ENCODE measurements at regions not wholly inside any gene's neighbourhood (a gene's known extent, or its start where the extent isn't known, plus 50 kb on each side); places are given as distances from the start of the nearest gene placed in this dataset.
A peak's percentile ranks its signal among the peaks of the same experiment; 100 is the strongest.

DNA sequence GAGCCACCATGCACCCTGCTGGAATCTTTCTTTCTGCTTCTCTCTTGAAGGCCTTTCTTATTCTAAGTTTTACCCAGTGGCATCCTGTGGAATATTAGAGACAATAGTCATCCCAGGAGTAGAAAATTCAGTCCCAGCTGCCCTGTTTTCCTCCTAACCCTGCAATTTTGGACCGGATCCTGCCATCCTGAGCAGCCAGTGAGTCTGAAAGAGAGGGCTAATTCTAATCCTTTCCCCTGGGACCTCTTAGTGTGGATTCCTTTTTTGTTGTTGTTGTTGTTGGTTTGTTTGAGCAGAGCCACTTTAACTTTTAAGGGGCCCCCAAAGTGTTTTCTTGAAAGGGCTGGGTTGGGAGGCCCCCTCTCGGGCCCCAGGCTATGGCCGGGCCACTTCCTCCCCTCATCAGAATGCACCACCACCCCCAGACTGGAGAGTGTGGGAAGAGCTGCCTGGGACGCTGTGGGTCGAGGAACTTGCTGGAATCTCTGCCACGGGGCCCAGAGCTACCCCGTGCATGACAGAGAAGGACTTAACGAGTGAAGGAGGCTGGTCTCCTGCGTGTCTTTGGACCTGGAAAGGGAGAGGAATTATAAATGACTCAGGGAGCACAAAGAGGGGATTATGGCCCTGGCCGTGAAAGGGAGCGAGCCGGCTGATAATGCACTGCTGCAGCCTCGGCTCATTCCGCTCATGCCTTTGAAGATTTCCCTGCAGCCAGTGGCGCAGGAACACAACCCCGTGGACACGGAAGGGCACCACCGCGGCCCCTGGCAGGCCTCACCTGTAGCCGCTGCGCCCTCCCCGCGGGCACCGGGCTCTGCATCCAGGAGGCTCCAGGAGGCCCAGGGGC, 81.0 kb upstream of the AKT3 start:
- Histone ChIP-seq H3K4me3 (ENCODE audit: low read length) (no peak overlapping the region), H3K27ac (ENCODE audit: low read depth, low read length) (no peak overlapping the region), H3K4me1 (ENCODE audit: insufficient read depth, low read length) (no peaks in the 10 kb centered on the region), H3K36me3 (ENCODE audit: insufficient read depth, low read length) (no peaks in the 10 kb centered on the region), H3K9me3 (ENCODE audit: low read length) (no peaks in the 10 kb centered on the region), H3K27me3 (ENCODE audit: insufficient read depth, low read length, poor library complexity, severe bottlenecking) (no peaks in the 10 kb centered on the region)
- CTCF ChIA-PET: no interaction called here
- Mint-ChIP-seq H3K36me3 (peaks cover 0 to 3% (median 0%) of the 10 kb centered on the region in 3 donors), H3K4me1 (no peaks in the 10 kb centered on the region), H3K27ac (no peak overlapping the region), H3K4me3 (peak overlapping the region in 1 of 7 donors; percentile 63), H3K27me3 (peaks cover 13 to 41% of the 10 kb centered on the region in 2 donors), H3K9me3 (peaks cover 7 to 13% (median 11%) of the 10 kb centered on the region in 5 donors)
- no peak for DNase-seq
- POLR2A ChIA-PET: no interaction called here

DNA sequence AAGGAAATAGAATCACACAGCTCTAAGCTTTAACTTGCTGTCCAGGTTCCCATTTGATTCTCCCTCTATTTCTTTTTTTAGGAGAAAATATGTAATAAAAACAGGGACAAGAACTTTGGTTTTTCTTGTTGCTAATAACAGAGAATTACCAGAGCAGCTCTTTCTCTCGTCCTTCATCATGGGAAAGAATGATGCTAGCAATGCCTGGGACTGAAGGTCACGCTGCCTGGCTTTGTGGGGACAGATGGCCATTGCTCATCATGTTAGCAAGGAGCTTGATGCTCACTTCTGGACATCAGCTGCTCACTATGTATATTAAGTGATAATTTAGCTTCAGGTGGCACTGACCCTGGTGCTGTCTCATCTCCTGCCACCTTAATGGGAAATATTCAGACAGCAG, 77.3 kb upstream of the AKT3 start:
- CTCF ChIA-PET: no interaction called here
- DNase-seq: no peak
- Mint-ChIP-seq H3K27ac (no peak overlapping the region), H3K36me3 (peaks cover 0 to 2% (median 0%) of the 10 kb centered on the region in 3 donors), H3K4me3 (no peak overlapping the region), H3K9me3 (peaks cover 0 to 2% (median 0%) of the 10 kb centered on the region in 5 donors), H3K4me1 (no peaks in the 10 kb centered on the region), H3K27me3 (peaks cover 6 to 32% of the 10 kb centered on the region in 2 donors)
- Histone ChIP-seq H3K27ac (ENCODE audit: low read depth, low read length) (no peak overlapping the region), H3K36me3 (ENCODE audit: insufficient read depth, low read length) (no peaks in the 10 kb centered on the region), H3K4me3 (ENCODE audit: low read length) (no peak overlapping the region), H3K9me3 (ENCODE audit: low read length) (no peaks in the 10 kb centered on the region), H3K27me3 (ENCODE audit: insufficient read depth, low read length, poor library complexity, severe bottlenecking) (no peaks in the 10 kb centered on the region), H3K4me1 (ENCODE audit: insufficient read depth, low read length) (no peaks in the 10 kb centered on the region)
- POLR2A ChIA-PET: no interaction called here

DNA sequence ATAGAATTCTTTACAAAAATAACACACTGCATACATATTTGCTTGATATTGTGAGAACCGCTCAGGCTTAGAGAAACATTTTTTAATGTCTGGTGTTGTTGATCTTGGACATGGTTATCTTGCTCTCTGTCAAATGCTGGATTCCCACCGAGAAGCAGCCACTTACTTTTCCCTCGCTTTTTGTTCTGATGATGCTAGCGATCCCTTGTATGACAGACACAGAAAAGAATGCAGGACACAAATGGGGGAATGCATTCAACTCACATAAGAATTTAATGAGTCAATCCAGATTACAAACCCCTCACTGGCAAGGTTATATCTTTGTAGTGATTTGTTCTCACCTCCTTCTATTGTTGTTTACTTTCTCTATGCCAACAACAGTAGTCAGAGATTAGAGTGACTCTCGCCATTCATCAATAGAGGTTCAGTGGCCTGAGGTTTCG, 76.8 kb upstream of the AKT3 start:
- H3K27ac ChIP-seq (ENCODE audit: low read depth, low read length): no peak overlapping the region

DNA sequence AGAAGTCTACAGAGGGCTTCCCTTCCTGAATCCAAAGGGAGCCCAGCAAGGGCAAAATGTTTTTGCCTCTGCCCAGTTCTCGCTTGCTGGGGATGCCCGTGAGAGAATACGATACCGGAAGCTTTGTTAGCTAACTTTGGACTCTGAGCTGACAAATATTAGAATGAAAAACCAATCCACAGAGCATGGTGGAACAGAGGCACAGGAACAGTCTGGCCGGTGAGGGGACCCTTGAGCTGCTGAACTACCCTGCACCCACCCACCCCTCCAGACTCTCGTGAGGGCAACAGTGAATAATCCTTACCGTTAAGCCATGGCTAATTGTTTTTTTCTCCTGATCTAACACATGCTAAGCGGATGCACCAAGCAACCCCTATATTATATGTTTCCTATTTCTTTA, 76.3 kb upstream of the AKT3 start:
- Histone ChIP-seq H3K4me1 (ENCODE audit: insufficient read depth, low read length) (no peaks in the 10 kb centered on the region), H3K4me3 (ENCODE audit: low read length) (no peak overlapping the region), H3K27ac (ENCODE audit: low read depth, low read length) (no peak overlapping the region), H3K9me3 (ENCODE audit: low read length) (no peaks in the 10 kb centered on the region), H3K27me3 (ENCODE audit: insufficient read depth, low read length, poor library complexity, severe bottlenecking) (no peaks in the 10 kb centered on the region), H3K36me3 (ENCODE audit: insufficient read depth, low read length) (no peaks in the 10 kb centered on the region)
- H3K27me3 Mint-ChIP-seq: peaks cover 6 to 37% of the 10 kb centered on the region in 2 donors
- peaks cover 0 to 2% (median 0%) of the 10 kb centered on the region in 3 donors for H3K36me3 Mint-ChIP-seq
- no peak overlapping the region for H3K27ac Mint-ChIP-seq
- no peaks in the 10 kb centered on the region for H3K4me1 Mint-ChIP-seq
- ChIA-PET POLR2A (no interaction called here), CTCF (no interaction called here)
- H3K9me3 Mint-ChIP-seq: peaks cover 0 to 2% (median 0%) of the 10 kb centered on the region in 5 donors
- H3K4me3 Mint-ChIP-seq: no peak overlapping the region
- no peak for DNase-seq

More for the DNA sequence above, 76.8 kb upstream of the AKT3 start:
- H3K36me3 Mint-ChIP-seq: peaks cover 0 to 2% (median 0%) of the 10 kb centered on the region in 3 donors
- DNase-seq: no peak
- H3K4me3 Mint-ChIP-seq: no peak overlapping the region
- ChIA-PET CTCF (no interaction called here), POLR2A (no interaction called here)
- H3K4me1 Mint-ChIP-seq: no peaks in the 10 kb centered on the region
- no peak overlapping the region for H3K4me3 ChIP-seq (ENCODE audit: low read length)
- H3K27me3 Mint-ChIP-seq: peaks cover 6 to 34% of the 10 kb centered on the region in 2 donors
- H3K36me3 ChIP-seq (ENCODE audit: insufficient read depth, low read length): no peaks in the 10 kb centered on the region
- no peak overlapping the region for H3K27ac Mint-ChIP-seq
- H3K27me3 ChIP-seq (ENCODE audit: insufficient read depth, low read length, poor library complexity, severe bottlenecking): no peaks in the 10 kb centered on the region
- H3K4me1 ChIP-seq (ENCODE audit: insufficient read depth, low read length): no peaks in the 10 kb centered on the region
- peaks cover 0 to 2% (median 0%) of the 10 kb centered on the region in 5 donors for H3K9me3 Mint-ChIP-seq
- no peaks in the 10 kb centered on the region for H3K9me3 ChIP-seq (ENCODE audit: low read length)

DNA sequence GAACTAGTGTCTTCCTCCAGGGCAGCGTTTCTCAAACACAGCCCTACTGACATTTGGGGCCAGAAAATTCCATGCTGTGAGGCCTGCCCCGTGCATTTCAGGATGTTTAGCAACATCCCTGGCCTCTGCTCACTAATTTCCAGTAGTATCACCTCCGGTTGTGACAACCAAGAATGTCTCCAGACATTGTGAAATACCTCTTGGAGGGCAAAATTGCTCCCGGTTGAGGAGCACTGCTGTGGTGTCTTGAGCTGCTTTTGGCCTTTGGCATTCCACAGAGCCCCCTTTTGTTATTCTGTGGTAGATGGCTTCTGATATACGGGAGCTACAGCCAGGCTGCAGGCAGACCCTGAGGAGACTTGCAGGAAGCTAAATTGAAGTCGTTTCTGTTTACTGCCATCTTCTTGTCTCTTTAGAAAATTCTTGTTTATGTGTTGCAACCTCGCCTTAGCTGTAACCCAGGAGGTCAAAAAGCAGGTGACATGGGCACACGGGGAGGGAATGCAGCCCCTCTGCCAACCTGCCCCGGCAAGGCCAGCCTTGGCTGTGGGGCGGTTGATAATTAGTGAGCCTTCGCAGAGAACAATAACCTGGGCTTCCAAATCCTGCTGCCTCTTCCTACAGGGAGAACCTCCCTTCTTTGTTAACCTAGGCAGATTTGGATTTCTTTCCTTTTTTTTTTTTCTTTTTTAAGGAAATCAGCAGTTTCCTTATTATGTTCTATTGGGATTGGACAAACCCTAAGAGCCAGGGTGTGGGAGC, 74.7 kb upstream of the AKT3 start:
- Mint-ChIP-seq H3K27me3 (peaks cover 6 to 39% of the 10 kb centered on the region in 2 donors), H3K36me3 (peaks cover 0 to 2% (median 0%) of the 10 kb centered on the region in 3 donors), H3K4me1 (no peaks in the 10 kb centered on the region), H3K27ac (no peak overlapping the region), H3K9me3 (peaks cover 0 to 2% (median 0%) of the 10 kb centered on the region in 5 donors), H3K4me3 (no peak overlapping the region)
- no peaks in the 10 kb centered on the region for H3K9me3 ChIP-seq (ENCODE audit: low read length)
- ChIA-PET POLR2A (no interaction called here), CTCF (interaction anchor here (1.1 kb wide), 1 partner anchor 25 kb away, joined by 3 read pairs; no protein-coding TSS in a partner anchor)
- no peaks in the 10 kb centered on the region for H3K36me3 ChIP-seq (ENCODE audit: insufficient read depth, low read length)
- no peaks in the 10 kb centered on the region for H3K4me1 ChIP-seq (ENCODE audit: insufficient read depth, low read length)
- H3K4me3 ChIP-seq (ENCODE audit: low read length): no peak overlapping the region
- H3K27ac ChIP-seq (ENCODE audit: low read depth, low read length): no peak overlapping the region
- no peak for DNase-seq
- H3K27me3 ChIP-seq (ENCODE audit: insufficient read depth, low read length, poor library complexity, severe bottlenecking): no peaks in the 10 kb centered on the region

DNA sequence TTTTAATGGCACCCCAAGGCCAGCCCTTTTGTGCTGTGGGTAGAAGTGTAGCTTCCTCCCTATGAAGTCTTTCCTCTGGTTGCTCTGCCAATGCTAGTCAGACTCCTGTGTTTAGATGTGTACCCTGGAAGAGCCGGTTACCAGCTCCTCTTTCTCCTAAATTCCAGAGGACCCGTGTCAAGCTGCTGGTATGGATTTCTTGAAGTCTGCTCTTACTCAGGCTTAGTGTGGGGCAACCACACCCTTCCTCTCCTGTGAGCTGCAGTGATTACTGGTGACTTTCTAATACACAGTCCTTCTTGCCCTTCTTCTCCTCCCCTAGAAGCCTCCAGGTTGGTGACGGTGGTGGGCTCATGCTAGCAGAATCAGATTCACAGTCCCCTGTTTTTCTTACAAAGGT, 74.1 kb upstream of the AKT3 start:
- DNase-seq: no peak
- H3K27ac Mint-ChIP-seq: no peak overlapping the region
- no peaks in the 10 kb centered on the region for H3K4me1 Mint-ChIP-seq
- H3K36me3 ChIP-seq (ENCODE audit: insufficient read depth, low read length): no peaks in the 10 kb centered on the region
- H3K9me3 Mint-ChIP-seq: peaks cover 0 to 2% (median 0%) of the 10 kb centered on the region in 5 donors
- H3K36me3 Mint-ChIP-seq: peaks cover 0 to 2% (median 0%) of the 10 kb centered on the region in 3 donors
- no peaks in the 10 kb centered on the region for H3K9me3 ChIP-seq (ENCODE audit: low read length)
- no peak overlapping the region for H3K4me3 ChIP-seq (ENCODE audit: low read length)
- no peaks in the 10 kb centered on the region for H3K4me1 ChIP-seq (ENCODE audit: insufficient read depth, low read length)
- no peak overlapping the region for H3K4me3 Mint-ChIP-seq
- ChIA-PET POLR2A (no interaction called here), CTCF (interaction anchor here (1.1 kb wide), 1 partner anchor 24 kb away, joined by 3 read pairs; no protein-coding TSS in a partner anchor)
- no peaks in the 10 kb centered on the region for H3K27me3 ChIP-seq (ENCODE audit: insufficient read depth, low read length, poor library complexity, severe bottlenecking)
- no peak overlapping the region for H3K27ac ChIP-seq (ENCODE audit: low read depth, low read length)
- peaks cover 6 to 42% of the 10 kb centered on the region in 2 donors for H3K27me3 Mint-ChIP-seq

DNA sequence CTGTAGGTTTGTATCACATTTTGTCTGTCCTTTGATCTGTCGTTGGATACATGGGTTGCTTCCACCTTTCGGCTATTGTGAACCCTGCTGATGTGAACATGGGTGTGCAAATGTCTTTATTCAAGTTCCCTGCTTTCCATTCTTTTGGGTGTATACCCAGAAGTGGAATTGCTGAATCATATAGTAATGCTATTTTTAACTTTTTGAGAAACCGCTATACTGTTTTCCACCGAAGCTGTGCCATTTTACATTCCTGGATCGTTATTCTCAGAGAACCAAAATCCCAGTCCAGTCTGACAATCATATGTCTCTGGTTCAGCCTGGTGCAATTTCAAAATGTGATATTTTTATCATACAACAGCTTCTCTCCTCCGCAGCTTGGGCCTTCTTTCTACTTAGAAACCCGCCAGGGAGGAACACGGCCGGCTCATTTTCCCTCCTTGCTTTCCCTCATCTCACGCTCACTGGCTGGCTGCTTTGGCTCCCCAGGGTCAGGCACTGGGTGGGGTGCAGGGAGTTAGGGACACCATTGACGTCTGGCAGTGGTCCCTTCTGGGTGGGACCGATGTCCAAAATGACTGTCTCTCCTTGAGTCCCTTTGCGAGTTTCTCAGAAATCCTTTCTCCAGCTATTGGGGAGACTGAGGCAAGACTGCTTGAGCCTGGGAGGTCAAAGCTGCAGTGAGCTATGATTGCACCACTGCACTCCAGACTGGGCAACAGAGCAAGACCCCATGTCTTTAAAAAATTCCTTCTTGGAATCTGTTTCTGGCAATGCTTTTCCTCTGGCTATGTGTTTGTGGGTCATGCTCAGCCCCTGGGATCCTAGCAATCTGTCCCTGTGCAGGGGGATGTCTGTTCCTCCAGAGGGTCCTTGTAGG, 73.5 kb upstream of the AKT3 start:
- peaks cover 0 to 2% (median 0%) of the 10 kb centered on the region in 5 donors for H3K9me3 Mint-ChIP-seq
- peaks cover 3% of the 10 kb centered on the region for H3K27me3 ChIP-seq (ENCODE audit: insufficient read depth, low read length, poor library complexity, severe bottlenecking)
- ChIA-PET CTCF (no interaction called here), POLR2A (no interaction called here)
- H3K9me3 ChIP-seq (ENCODE audit: low read length): no peaks in the 10 kb centered on the region
- no peaks in the 10 kb centered on the region for H3K36me3 ChIP-seq (ENCODE audit: insufficient read depth, low read length)
- no peak overlapping the region for H3K27ac ChIP-seq (ENCODE audit: low read depth, low read length)
- peaks cover 0 to 2% (median 0%) of the 10 kb centered on the region in 3 donors for H3K36me3 Mint-ChIP-seq
- H3K4me1 ChIP-seq (ENCODE audit: insufficient read depth, low read length): no peaks in the 10 kb centered on the region
- no peak overlapping the region for H3K4me3 ChIP-seq (ENCODE audit: low read length)
- H3K4me3 Mint-ChIP-seq: no peak overlapping the region
- no peak for DNase-seq
- H3K27ac Mint-ChIP-seq: no peak overlapping the region
- no peaks in the 10 kb centered on the region for H3K4me1 Mint-ChIP-seq
- peaks cover 8 to 48% of the 10 kb centered on the region in 2 donors for H3K27me3 Mint-ChIP-seq

Data from CD8-positive, alpha-beta memory T cell (primary cell).